Fibroblast of lung (primary cell): ENCODE measurements at regions not wholly inside any gene's neighbourhood (a gene's known extent, or its start where the extent isn't known, plus 50 kb on each side); places are given as distances from the start of the nearest gene placed in this dataset.
A peak's percentile ranks its signal among the peaks of the same experiment; 100 is the strongest.
"Not testable (repeated sequence)": the region's sequence is repeated elsewhere in the genome, so short reads cannot be mapped to it uniquely, and the experiment has no call there.

Experiments
- DNase-seq, 2 donors: peaks; one replicate each; pipeline versions ENCODE4 v3.0.0 to v3.0.0-alpha.2; 2010; ENCODE audit warnings: low read depth in 2 of 2
- H2AFZ ChIP-seq: 2 replicates; pipeline ENCODE4 v1.5.1; 2012; ENCODE audit warnings: low read length, control low read depth, inconsistent platforms
- H3K27ac ChIP-seq: 2 replicates; pipeline ENCODE4 v1.5.1; 2011; ENCODE audit warnings: low read length, control low read depth; ENCODE audit not compliant: insufficient read depth
- H3K27me3 ChIP-seq: 2 replicates; pipeline ENCODE4 v1.5.1; 2011; ENCODE audit warnings: mild to moderate bottlenecking, low read length; ENCODE audit not compliant: control insufficient read depth, insufficient read depth
- H3K36me3 ChIP-seq: 2 replicates; pipeline ENCODE4 v1.5.1; 2011; ENCODE audit warnings: low read length; ENCODE audit not compliant: control insufficient read depth, insufficient read depth
- H3K4me1 ChIP-seq: 2 replicates; pipeline ENCODE4 v1.5.1; 2011; ENCODE audit warnings: low read length; ENCODE audit not compliant: control insufficient read depth, insufficient read depth; ENCODE audit errors: extremely low read depth
- H3K4me2 ChIP-seq: 2 replicates; pipeline ENCODE4 v1.5.1; 2011; ENCODE audit warnings: low read length, control low read depth; ENCODE audit not compliant: insufficient read depth; ENCODE audit errors: extremely low read depth
- H3K4me3 ChIP-seq, 4 experiments: fragments of 200-600 bp in 1 of 4; sonication (generic) in 1 of 4; replicated peaks in 1 of 4; 2 replicates each; pipeline ENCODE4 v1.5.1; 2011 to 2016; ENCODE audit warnings: low read length in 4 of 4, low read depth in 3 of 4, mild to moderate bottlenecking in 3 of 4, control low read depth in 2 of 4, inconsistent platforms in 1 of 4, mixed read lengths in 1 of 4; ENCODE audit not compliant: insufficient read depth in 1 of 4; ENCODE audit errors: control extremely low read depth in 1 of 4
- H3K79me2 ChIP-seq: 2 replicates; pipeline ENCODE4 v1.5.1; 2012; ENCODE audit warnings: mild to moderate bottlenecking, low read length, inconsistent platforms; ENCODE audit not compliant: control insufficient read depth, insufficient read depth
- H3K9ac ChIP-seq: 2 replicates; pipeline ENCODE4 v1.5.1; 2011; ENCODE audit warnings: mild to moderate bottlenecking, low read length, control low read depth; ENCODE audit not compliant: insufficient read depth
- H3K9me3 ChIP-seq: 2 replicates; pipeline ENCODE4 v1.5.1; 2012; ENCODE audit warnings: low read depth, low read length; ENCODE audit not compliant: control insufficient read depth, insufficient read depth
- H4K20me1 ChIP-seq: 2 replicates; pipeline ENCODE4 v1.5.1; 2011; ENCODE audit warnings: low read length; ENCODE audit not compliant: control insufficient read depth, insufficient read depth; ENCODE audit errors: extremely low read depth
- EZH2 ChIP-seq: IDR thresholded peaks from 2 replicates; pipeline ENCODE4 v1.5.1; 2012; ENCODE audit warnings: low read length, control low read depth, mild to moderate bottlenecking; ENCODE audit errors: missing control alignments
- TF ChIP-seq, protein P1 (sequence below), 2 donors: IDR thresholded peaks in 1 of 2; conservative IDR thresholded peaks in 1 of 2; 1 replicate in 1 of 2; 2 replicates in 1 of 2; pipeline ENCODE4 v1.5.1; 2011 to 2012; ENCODE audit warnings: low read length in 2 of 2, control low read depth in 1 of 2, inconsistent platforms in 1 of 2, low read depth in 1 of 2, mild to moderate bottlenecking in 1 of 2

DNA sequence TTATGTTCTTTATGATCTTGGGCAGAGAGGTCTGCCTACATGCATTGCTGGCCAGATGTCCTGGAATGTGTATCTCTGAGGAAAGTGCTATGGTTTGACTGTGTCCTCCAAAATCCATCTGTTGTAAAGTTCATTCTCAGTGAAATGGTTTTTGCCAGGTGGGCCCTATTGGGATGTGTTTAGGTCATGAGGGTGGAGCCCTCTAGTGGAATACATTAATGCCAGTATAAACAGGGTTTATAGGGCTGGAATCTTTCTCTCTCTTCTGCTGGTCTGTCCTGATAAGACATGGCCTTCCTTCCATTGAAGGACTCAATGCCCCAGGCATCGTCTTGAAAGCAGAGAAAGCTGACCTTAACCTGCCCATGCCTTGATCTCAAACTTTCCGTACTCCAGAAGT is 258.5 kb downstream of the RPIA start:
- Histone ChIP-seq H3K4me3 (no peak overlapping the region), H3K27me3 (no peaks in the 10 kb centered on the region), H2AFZ (no peak overlapping the region), H3K4me2 (no peak overlapping the region), H3K36me3 (no peaks in the 10 kb centered on the region), H3K9ac (no peak overlapping the region), H4K20me1 (no peaks in the 10 kb centered on the region), H3K79me2 (no peaks in the 10 kb centered on the region), H3K27ac (no peak overlapping the region), H3K4me1 (no peaks in the 10 kb centered on the region), H3K9me3 (no peaks in the 10 kb centered on the region)
- TF ChIP-seq, protein P1, sequence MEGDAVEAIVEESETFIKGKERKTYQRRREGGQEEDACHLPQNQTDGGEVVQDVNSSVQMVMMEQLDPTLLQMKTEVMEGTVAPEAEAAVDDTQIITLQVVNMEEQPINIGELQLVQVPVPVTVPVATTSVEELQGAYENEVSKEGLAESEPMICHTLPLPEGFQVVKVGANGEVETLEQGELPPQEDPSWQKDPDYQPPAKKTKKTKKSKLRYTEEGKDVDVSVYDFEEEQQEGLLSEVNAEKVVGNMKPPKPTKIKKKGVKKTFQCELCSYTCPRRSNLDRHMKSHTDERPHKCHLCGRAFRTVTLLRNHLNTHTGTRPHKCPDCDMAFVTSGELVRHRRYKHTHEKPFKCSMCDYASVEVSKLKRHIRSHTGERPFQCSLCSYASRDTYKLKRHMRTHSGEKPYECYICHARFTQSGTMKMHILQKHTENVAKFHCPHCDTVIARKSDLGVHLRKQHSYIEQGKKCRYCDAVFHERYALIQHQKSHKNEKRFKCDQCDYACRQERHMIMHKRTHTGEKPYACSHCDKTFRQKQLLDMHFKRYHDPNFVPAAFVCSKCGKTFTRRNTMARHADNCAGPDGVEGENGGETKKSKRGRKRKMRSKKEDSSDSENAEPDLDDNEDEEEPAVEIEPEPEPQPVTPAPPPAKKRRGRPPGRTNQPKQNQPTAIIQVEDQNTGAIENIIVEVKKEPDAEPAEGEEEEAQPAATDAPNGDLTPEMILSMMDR (conservative IDR thresholded peaks at IDR 0.05 in 1 of 2, IDR thresholded peaks at IDR 0.05 in 1 of 2; ENCODE audit: low read depth in 1 of 2, low read length in 2 of 2): peak; percentile 12 to 30
- no peak for TF ChIP-seq EZH2
- no peak for DNase-seq

DNA sequence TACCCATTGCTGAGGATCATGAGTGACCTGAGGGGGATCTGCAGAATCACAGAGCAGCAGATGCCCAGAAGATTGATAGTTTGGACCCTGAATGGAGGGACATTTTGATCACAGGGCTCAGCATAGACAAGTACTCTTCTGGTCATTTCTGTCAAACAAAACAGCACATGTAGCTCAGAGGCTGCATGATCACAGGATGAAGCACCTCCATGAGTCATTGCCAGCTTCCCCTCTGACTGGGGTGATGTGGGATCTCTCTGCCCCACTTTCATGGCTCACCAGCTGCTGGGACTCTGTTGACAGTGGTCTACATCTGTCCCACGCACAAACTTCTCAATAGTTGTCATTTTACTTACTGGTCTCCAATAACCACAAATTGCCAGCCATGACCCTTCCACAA is 264.1 kb downstream of the RPIA start:
- no peak overlapping the region for H2AFZ ChIP-seq
- TF ChIP-seq, protein P1 (conservative IDR thresholded peaks at IDR 0.05 in 1 of 2, IDR thresholded peaks at IDR 0.05 in 1 of 2; ENCODE audit: low read depth in 1 of 2, low read length in 2 of 2): no peak
- no peak for TF ChIP-seq EZH2

DNA sequence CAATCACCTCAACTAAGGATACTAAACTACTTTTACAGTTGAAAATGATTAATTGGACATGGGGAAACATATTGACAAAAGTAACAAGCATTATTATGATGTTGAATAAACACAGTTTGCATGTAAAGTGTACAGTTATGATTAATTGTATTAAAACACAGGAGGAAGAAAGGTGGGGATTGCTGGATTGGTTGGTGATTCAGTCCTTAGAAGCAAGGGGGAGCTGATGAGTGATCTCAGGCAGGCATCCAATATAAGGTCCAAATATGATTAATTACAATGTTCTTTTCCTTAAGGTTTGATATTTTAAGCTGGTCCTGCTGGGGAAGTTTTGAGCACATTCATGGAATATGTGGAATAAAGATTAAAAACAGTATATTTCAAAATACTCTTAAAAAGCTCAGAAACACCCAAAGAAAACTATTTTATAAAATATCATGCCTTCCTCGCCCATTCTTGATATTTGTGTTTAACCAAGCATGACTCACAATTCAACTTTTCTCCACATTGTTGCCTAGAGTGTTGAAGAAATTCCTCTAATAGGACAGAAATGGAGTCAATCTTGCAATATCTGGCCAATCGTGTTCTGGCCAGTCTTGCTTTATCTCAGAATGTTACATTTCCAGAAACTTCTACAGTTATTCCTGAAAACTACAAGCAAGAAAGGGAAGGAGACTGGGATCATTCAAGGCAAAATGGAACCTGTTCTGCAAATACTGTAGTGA is 268.2 kb downstream of the RPIA start:
- no peaks in the 10 kb centered on the region for H3K36me3 ChIP-seq
- no peak overlapping the region for H3K9ac ChIP-seq
- peak; percentile 1 to 26 for DNase-seq
- no peak overlapping the region for H3K4me3 ChIP-seq
- H3K4me1 ChIP-seq: no peaks in the 10 kb centered on the region
- H3K27ac ChIP-seq: no peak overlapping the region
- H3K27me3 ChIP-seq: no peaks in the 10 kb centered on the region
- TF ChIP-seq EZH2: no peak
- TF ChIP-seq, protein P1 (conservative IDR thresholded peaks at IDR 0.05 in 1 of 2, IDR thresholded peaks at IDR 0.05 in 1 of 2; ENCODE audit: low read depth in 1 of 2, low read length in 2 of 2): peak in 1 of 2 donors; percentile 25
- H3K79me2 ChIP-seq: no peaks in the 10 kb centered on the region
- H4K20me1 ChIP-seq: no peaks in the 10 kb centered on the region
- H3K4me2 ChIP-seq: no peak overlapping the region
- H3K9me3 ChIP-seq: no peaks in the 10 kb centered on the region
- H2AFZ ChIP-seq: no peak overlapping the region

More for the DNA sequence above, 264.1 kb downstream of the RPIA start:
- no peak for DNase-seq
- Histone ChIP-seq H4K20me1 (no peaks in the 10 kb centered on the region), H3K79me2 (no peaks in the 10 kb centered on the region), H3K27ac (no peak overlapping the region), H3K4me3 (no peak overlapping the region), H3K9me3 (no peaks in the 10 kb centered on the region), H3K9ac (no peak overlapping the region), H3K27me3 (no peaks in the 10 kb centered on the region), H3K36me3 (no peaks in the 10 kb centered on the region), H3K4me2 (no peak overlapping the region), H3K4me1 (no peaks in the 10 kb centered on the region)

DNA sequence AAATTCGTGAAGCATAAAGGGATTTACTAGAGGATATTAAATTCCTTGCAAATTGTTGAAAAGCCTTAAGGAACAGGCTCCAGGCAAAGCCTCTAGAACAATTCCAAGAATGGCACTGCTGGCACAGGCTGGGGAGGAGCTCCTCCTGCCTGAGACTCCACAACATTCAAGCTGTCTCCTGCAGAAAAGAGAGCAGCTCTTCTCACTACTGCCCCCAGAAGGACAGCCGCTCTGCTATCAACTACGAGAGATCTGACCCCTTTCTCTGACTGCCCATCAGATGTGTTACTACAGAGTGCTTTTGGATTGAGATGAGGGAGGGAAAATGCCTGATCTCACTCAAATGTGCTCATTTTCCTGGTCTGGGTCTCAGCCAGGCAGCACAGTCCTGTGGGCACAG is 269.9 kb downstream of the RPIA start:
- H3K36me3 ChIP-seq, H2AFZ ChIP-seq, H3K27me3 ChIP-seq, H3K9ac ChIP-seq, H3K9me3 ChIP-seq, H3K79me2 ChIP-seq, H3K27ac ChIP-seq, H4K20me1 ChIP-seq, H3K4me3 ChIP-seq, H3K4me1 ChIP-seq, H3K4me2 ChIP-seq, DNase-seq: not testable (repeated sequence)
